ENCODE measurements at regions not wholly inside any gene's neighbourhood (a gene's known extent, or its start where the extent isn't known, plus 50 kb on each side); places are given as distances from the start of the nearest gene placed in this dataset.

- TF ChIP-seq CHAMP1 (IDR thresholded peaks at IDR 0.05) (no peak), BCL6 (CRISPR knock-in tag; IDR thresholded peaks at IDR 0.05) (no peak), NR4A1 (CRISPR knock-in tag; IDR thresholded peaks at IDR 0.05) (no peak), NR4A1 (tag; IDR thresholded peaks at IDR 0.05) (no peak), MYBL2 (IDR thresholded peaks at IDR 0.05; ENCODE audit: low read depth) (no peak), MYBL2 (CRISPR knock-in tag; IDR thresholded peaks at IDR 0.05; ENCODE audit: borderline replicate concordance) (no peak), KDM4B (IDR thresholded peaks at IDR 0.05; ENCODE audit: borderline replicate concordance in 2 of 2, low read depth in 1 of 2) (no peak), CREB1 (IDR thresholded peaks at IDR 0.05) (no peak), CREB1 (CRISPR knock-in tag; IDR thresholded peaks at IDR 0.05) (no peak), CCAR2 (IDR thresholded peaks at IDR 0.05; ENCODE audit: low read depth, low read length) (no peak), ZBED1 (IDR thresholded peaks at IDR 0.05) (no peak), ZNF431 (CRISPR knock-in tag; IDR thresholded peaks at IDR 0.05) (no peak), RFX1 (IDR thresholded peaks at IDR 0.05) (no peak), COPS2 (conservative IDR thresholded peaks at IDR 0.05) (no peak), NR2C2 (CRISPR knock-in tag; IDR thresholded peaks at IDR 0.05) (no peak), NR2C2 (tag; IDR thresholded peaks at IDR 0.05) (no peak)
Measured at GRCh38 chr13:88896466-88896865, 1225.3 kb downstream of the SLITRK5 start (continued).

Data from K562 (cell line).